Superior temporal gyrus (tissue), 1 donor: ENCODE measurements at regions not wholly inside any gene's neighbourhood (a gene's known extent, or its start where the extent isn't known, plus 50 kb on each side); places are given as distances from the start of the nearest gene placed in this dataset.
A peak's percentile ranks its signal among the peaks of the same experiment; 100 is the strongest.
"Not testable (repeated sequence)": the region's sequence is repeated elsewhere in the genome, so short reads cannot be mapped to it uniquely, and the experiment has no call there.

Source experiments
- DNase-seq: peaks from one replicate; pipeline ENCODE4 v3.0.0-alpha.2; 2016; ENCODE audit errors: extremely low spot score

GRCh38 chr3:74281705-74282104 lies 332.8 kb downstream of the CNTN3 start:
- no peak for DNase-seq

DNA sequence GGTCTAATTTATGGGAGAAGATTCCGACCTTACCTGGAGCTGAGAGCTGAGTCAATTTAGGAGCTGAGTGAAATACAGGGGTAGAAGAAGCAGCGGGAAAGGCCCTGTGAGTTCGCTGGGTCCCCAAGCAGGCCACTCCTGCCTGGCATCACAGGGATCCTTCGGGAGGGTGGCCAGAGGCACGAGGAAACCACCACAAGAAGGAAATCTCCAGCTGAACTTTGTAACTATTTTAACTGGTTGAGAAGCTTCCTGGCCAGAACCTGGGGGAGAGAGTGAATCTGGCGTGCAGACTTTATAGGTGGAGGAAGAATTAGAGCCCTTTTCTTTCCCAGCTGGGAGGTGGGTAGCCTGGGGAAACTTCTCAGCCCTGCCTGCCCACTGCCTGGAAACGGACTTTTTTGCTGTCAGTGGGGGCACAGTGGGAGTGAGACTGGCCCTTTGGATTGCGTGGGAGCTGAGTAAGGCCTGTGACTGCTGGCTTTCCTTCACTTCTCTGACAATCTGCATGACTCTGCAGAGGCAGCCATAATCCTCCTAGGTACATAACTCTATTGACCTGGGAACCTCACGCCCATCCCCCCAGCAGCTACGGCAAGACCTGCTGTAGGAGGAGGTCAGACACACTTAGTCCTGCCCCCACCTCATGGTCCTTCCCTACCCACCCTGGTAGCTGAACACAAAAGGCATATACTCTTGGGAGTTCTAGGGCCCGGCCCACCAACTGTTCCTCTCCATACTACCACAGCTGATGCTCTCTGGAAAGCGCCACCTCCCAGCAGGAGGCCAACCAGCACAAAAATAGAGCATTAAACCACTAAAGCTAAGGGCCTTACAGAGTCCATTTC lies 340.7 kb downstream of the CNTN3 start:
- no peak for DNase-seq

GRCh38 chr3:74273091-74273490 lies 341.4 kb downstream of the CNTN3 start:
- no peak for DNase-seq

DNA sequence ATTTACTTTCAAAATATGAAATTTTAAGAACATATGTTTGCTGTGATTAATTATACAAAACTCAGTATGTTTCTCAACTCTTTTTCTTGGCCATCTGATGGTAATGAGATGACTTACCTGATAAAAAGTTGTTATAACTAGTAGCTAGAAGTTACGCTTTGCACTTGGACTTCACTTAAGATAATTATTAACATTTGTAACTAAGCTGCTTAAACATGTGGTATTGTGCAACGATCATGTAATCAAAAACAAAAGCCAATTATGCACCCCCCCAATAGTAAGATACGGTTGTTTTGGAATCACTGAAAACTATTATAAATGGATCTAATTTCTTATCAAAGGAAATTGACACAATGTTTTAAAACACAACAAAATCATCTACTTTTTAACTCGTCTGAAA lies 342.9 kb downstream of the CNTN3 start:
- no peak for DNase-seq

GRCh38 chr3:74269689-74270088 lies 344.8 kb downstream of the CNTN3 start:
- DNase-seq: no peak

DNA sequence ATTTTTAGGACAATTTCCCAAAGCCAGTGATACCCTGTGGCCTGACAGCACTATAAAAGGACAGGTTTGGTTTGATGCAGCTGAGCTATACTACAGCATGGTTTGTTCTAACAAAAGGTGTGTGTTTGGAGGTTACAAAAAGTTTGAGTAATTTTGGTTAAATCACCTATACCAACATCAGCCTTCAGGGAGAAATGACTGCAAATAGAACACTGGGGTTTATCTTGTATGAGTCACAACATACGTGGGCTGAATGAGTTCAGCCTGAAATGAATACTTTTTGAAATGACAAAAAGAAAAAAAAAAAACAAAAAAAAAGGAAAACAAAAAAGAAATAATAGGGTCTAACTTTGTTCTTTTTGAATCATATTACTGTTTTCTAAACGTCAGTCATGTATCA lies 345.7 kb downstream of the CNTN3 start:
- no peak for DNase-seq

GRCh38 chr3:74267588-74268184 lies 346.8 kb downstream of the CNTN3 start:
- DNase-seq: peak; percentile 76

GRCh38 chr3:74267131-74267530 lies 347.3 kb downstream of the CNTN3 start:
- DNase-seq: no peak

- DNase-seq: no peak
These were observed 349.4 kb downstream of the CNTN3 start for GRCh38 chr3:74265069-74265468.

DNA sequence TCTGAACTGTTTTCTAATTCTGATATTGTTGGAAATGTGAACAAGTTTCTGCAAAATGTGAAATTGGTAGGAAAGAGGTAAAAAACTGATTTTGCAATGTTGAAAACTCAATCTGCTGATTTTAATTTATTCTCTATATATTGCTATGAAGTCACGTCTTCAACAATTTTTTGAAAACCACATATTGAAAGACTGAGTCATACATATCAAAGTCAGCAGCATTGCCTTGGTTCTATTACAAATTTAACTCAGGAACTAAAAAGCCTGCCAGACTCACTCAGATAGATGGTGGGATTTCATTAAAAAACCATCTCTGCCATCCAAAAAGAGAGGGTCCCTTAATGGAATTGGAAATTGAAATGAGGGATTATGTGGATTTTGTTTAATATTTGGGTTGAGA lies 351.4 kb downstream of the CNTN3 start:
- DNase-seq: no peak

DNA sequence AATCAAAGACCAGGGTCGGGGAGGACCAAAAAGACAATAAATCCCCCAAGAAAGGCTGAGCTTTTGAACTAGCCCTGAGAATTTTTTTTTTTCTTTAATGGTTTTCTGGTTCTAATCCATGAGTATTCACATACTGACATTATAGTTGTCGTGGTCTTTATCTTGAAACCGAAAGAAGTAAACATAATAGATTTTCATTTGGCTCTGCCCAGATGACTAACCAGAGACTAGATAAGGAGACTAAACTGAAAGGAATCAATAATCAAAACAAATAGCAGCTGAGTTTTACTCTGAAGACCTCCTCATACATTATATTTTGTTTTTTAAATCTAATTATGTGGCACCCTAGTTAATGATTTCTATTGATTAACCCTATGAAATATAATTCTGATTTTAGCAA lies 381.4 kb downstream of the CNTN3 start:
- DNase-seq: no peak

DNA sequence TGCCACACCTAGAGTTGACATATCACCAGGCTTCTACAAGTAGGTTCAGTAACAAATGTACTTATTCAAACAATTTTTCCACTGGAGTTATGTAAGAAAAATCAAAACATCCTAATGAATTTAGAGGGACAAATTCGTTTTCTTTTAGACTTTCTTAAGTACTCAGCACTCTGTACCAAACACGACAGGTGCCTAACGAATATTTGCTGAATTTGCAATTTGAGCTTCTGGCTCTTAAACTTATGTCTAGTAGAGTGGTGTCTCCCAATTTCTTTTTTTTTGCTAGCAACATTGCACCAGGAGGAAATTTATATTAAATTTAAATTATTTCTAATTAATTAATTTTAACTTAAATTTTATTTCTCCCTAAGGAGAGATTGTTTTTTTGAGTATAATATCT lies 397.0 kb downstream of the CNTN3 start:
- DNase-seq: no peak

GRCh38 chr3:74214286-74214685 lies 400.2 kb downstream of the CNTN3 start:
- no peak for DNase-seq

GRCh38 chr3:74210739-74211138 lies 403.7 kb downstream of the CNTN3 start:
- DNase-seq: no peak

GRCh38 chr3:74200952-74201351 lies 413.5 kb downstream of the CNTN3 start:
- no peak for DNase-seq

GRCh38 chr3:74178664-74179063 lies 435.8 kb downstream of the CNTN3 start:
- DNase-seq: not testable (repeated sequence)

DNA sequence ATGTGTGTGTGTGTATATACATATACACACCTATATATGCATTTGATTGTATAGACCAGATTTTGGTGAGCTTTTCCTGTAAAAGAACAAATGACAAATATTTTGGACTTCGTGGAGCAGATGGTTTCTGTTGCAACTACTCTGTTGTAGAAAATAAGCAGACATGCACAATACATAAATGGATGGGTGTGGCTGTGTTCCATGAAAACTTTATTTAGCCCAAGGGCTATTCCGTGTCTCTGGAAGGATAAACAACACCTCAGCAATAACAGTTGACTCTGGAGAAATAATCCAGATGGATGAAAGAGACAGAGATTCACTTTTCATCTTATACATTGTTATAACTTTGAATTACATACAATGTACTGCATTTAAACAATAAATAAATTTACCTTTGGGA lies 441.4 kb downstream of the CNTN3 start:
- no peak for DNase-seq

- no peak for DNase-seq
These were observed 446.5 kb downstream of the CNTN3 start for GRCh38 chr3:74167926-74168325.

DNA sequence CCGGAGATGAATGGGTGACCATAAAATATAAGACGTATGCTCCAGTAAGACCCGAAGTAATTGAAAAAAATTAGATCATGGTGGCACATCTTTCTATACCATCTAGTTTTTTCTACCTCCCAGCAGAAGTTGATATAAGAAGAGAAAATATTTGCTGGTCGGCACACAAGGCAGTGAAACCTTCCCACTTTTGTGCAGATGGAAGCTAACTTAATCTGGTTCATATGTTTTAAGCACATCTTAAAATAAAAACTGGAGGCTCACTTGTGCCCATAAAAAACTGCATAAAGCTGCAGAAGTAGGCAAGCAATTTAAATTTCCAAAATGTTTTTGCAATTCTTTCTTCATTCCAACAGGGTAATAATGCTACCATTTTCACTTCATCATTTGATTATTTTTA lies 449.2 kb downstream of the CNTN3 start:
- DNase-seq: peak; percentile 16

GRCh38 chr3:74149466-74149865 lies 465.0 kb downstream of the CNTN3 start:
- DNase-seq: no peak

- DNase-seq: no peak
These were observed 469.2 kb downstream of the CNTN3 start for GRCh38 chr3:74145277-74145676.

- DNase-seq: no peak
These were observed 474.8 kb downstream of the CNTN3 start for GRCh38 chr3:74139648-74140047.

GRCh38 chr3:74137790-74138189 lies 476.7 kb downstream of the CNTN3 start:
- no peak for DNase-seq

GRCh38 chr3:74135808-74136207 lies 478.7 kb downstream of the CNTN3 start:
- DNase-seq: no peak
